Ascending aorta (tissue), 2 donors: ENCODE measurements at regions not wholly inside any gene's neighbourhood (a gene's known extent, or its start where the extent isn't known, plus 50 kb on each side); places are given as distances from the start of the nearest gene placed in this dataset.

Experiments
- DNase-seq, 2 donors: peaks; one replicate each; pipeline ENCODE4 v3.0.0-alpha.2; 2019; ENCODE audit warnings: low spot score in 2 of 2
- H3K27ac ChIP-seq, 2 donors: fragments of 200-600 bp; sonication (generic); one replicate each; pipeline ENCODE4 v1.5.1; 2016 to 2017; ENCODE audit warnings: mild to moderate bottlenecking in 1 of 2
- H3K27me3 ChIP-seq: fragments of 200-600 bp; sonication (generic); one replicate; pipeline ENCODE4 v1.5.1; 2017
- H3K36me3 ChIP-seq, 2 donors: fragments of 200-600 bp; sonication (generic); one replicate each; pipeline ENCODE4 v1.5.1; 2016
- H3K4me1 ChIP-seq, 2 donors: fragments of 200-600 bp; sonication (generic); one replicate each; pipeline ENCODE4 v1.5.1; 2016 to 2017; ENCODE audit warnings: mild to moderate bottlenecking in 1 of 2
- H3K4me3 ChIP-seq, 2 donors: fragments of 200-600 bp; sonication (generic); one replicate each; pipeline ENCODE4 v1.5.1; 2016 to 2017; ENCODE audit warnings: mild to moderate bottlenecking in 1 of 2
- H3K9me3 ChIP-seq, 2 donors: fragments of 200-600 bp; sonication (generic); one replicate each; pipeline ENCODE4 v1.5.1; 2016
- CTCF ChIP-seq, 3 experiments: fragments of 200-600 bp in 2 of 3; fragments of 450-650 bp in 1 of 3; sonication (generic) in 2 of 3; IDR thresholded peaks; one replicate each; pipeline ENCODE4 v1.5.1; 2016 to 2019; ENCODE audit warnings: antibody characterized with exemption in 3 of 3, mild to moderate bottlenecking in 1 of 3, moderate library complexity in 1 of 3
- intact Hi-C: fragments of 100-400 bp; cut with DNase I; formaldehyde crosslinking; loops from one replicate; pipeline ENCODE4 v1.15.1; 2023

- Histone ChIP-seq H3K36me3 (no peaks in the 10 kb centered on the region), H3K27me3 (no peaks in the 10 kb centered on the region), H3K4me3 (no peak overlapping the region), H3K4me1 (no peaks in the 10 kb centered on the region), H3K27ac (no peak overlapping the region), H3K9me3 (no peaks in the 10 kb centered on the region)
- DNase-seq: no peak
- TF ChIP-seq CTCF (IDR thresholded peaks at IDR 0.05): no peak
- intact Hi-C loops: no loop called here
Observed at GRCh38 chr9:103881419-103881818, 212.7 kb upstream of the SMC2 start.

DNA sequence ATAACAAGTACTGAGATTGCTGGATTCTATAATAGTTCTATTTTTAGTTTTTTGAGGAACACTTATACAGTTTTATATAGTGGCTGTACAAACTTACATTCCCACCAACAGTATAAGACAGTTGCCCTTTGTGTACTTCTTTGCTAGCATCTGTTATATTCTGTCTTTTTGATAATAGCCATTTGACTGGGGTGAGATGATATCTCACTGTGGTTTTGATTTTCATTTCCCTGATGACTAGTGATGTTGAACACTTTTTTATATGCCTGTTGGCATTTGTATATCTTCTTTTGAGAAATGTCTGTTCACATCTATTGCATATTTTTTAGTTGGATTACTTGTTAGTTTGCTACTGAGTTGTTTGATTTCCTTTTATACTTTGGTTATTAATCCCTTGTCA is 204.1 kb upstream of the SMC2 start:
- intact Hi-C loops: no loop called here
- DNase-seq: no peak
- Histone ChIP-seq H3K4me3 (no peak overlapping the region), H3K27me3 (no peaks in the 10 kb centered on the region), H3K27ac (no peak overlapping the region), H3K36me3 (no peaks in the 10 kb centered on the region), H3K9me3 (no peaks in the 10 kb centered on the region), H3K4me1 (no peaks in the 10 kb centered on the region)
- no peak for TF ChIP-seq CTCF (IDR thresholded peaks at IDR 0.05)

- DNase-seq: no peak
- H3K4me1 ChIP-seq: no peaks in the 10 kb centered on the region
- no peak for TF ChIP-seq CTCF (IDR thresholded peaks at IDR 0.05)
- H3K27ac ChIP-seq: no peak overlapping the region
- no peaks in the 10 kb centered on the region for H3K9me3 ChIP-seq
- no peaks in the 10 kb centered on the region for H3K36me3 ChIP-seq
- H3K4me3 ChIP-seq: no peak overlapping the region
- H3K27me3 ChIP-seq: no peaks in the 10 kb centered on the region
- intact Hi-C loops: no loop called here
Observed at GRCh38 chr9:103894184-103894583, 199.9 kb upstream of the SMC2 start.

DNA sequence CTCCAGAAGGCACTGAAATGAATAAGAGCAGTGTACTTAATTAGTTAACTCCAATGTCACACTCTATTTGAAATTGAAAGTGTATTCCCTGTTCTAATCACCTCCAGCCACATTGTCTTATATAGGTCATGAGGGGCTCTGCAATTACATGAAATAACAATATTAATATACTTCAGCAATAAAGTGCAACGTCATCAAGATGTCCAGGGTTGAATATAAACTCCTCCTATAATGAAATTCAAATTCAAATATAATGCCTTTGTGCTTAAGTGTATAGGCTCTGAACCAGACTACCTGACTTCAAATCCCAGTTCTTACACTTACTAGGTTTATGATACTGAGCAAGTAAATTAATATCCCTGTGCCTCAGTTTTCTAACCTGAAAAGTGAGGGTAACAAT is 195.6 kb upstream of the SMC2 start:
- TF ChIP-seq CTCF (IDR thresholded peaks at IDR 0.05): no peak
- intact Hi-C loops: no loop called here
- no peak for DNase-seq
- no peak overlapping the region for H3K27ac ChIP-seq
- no peaks in the 10 kb centered on the region for H3K27me3 ChIP-seq
- no peaks in the 10 kb centered on the region for H3K9me3 ChIP-seq
- H3K4me3 ChIP-seq: no peak overlapping the region
- no peaks in the 10 kb centered on the region for H3K4me1 ChIP-seq
- no peaks in the 10 kb centered on the region for H3K36me3 ChIP-seq

DNA sequence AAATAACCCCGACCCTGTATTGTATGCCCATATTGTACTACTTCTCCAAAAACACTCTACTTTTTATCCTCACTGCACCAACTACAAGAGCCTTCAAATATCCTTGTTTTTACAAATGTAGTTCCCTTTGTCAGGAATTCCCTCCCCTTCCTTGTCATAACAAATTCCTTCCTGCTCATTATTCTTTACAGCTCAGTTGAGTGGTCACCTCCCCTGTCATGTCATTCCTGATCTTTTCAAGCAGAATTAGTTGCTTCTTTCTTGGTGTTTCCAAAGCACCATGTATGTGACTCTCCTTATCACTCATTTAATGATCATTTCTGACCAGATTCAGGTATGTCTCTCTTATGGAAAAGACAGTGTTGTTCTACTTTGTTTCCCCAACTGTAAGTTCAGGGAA is 194.2 kb upstream of the SMC2 start:
- Histone ChIP-seq H3K27ac (no peak overlapping the region), H3K27me3 (no peaks in the 10 kb centered on the region), H3K4me3 (no peak overlapping the region), H3K36me3 (no peaks in the 10 kb centered on the region), H3K9me3 (no peaks in the 10 kb centered on the region), H3K4me1 (no peaks in the 10 kb centered on the region)
- no peak for TF ChIP-seq CTCF (IDR thresholded peaks at IDR 0.05)
- DNase-seq: no peak
- intact Hi-C loops: no loop called here

DNA sequence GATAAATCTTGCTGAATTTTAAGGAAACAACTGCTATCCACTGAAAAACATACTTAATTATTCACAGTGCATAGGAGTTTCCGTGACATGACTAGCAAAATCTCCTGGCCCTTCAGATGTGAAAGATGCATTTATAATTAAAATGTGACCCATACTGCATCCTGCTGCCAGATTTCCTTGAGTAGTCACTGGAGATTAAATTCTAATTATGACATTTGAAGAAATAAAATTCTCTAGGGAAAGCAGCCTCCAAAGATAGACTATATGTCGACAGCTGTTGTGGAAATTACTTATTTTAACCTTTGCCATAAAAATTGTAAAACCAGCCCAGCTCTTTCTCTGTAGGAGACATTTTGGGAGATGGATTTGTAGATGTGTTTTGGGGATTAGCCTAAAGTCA is 193.6 kb upstream of the SMC2 start:
- no peaks in the 10 kb centered on the region for H3K36me3 ChIP-seq
- DNase-seq: no peak
- no peaks in the 10 kb centered on the region for H3K9me3 ChIP-seq
- H3K4me1 ChIP-seq: no peaks in the 10 kb centered on the region
- intact Hi-C loops: no loop called here
- H3K27ac ChIP-seq: no peak overlapping the region
- no peaks in the 10 kb centered on the region for H3K27me3 ChIP-seq
- no peak overlapping the region for H3K4me3 ChIP-seq
- no peak for TF ChIP-seq CTCF (IDR thresholded peaks at IDR 0.05)
